ENCODE measurements at regions not wholly inside any gene's neighbourhood (a gene's known extent, or its start where the extent isn't known, plus 50 kb on each side); places are given as distances from the start of the nearest gene placed in this dataset.

GRCh38 chr21:31395268-31395667 is 51.2 kb upstream of the TIAM1 start:
- no peak for TF ChIP-seq POLR2A (IDR thresholded peaks at IDR 0.05)
- TF ChIP-seq CTCF (IDR thresholded peaks at IDR 0.05), result no peak
- no peak for TF ChIP-seq POLR2AphosphoS5 (IDR thresholded peaks at IDR 0.05)
- no peaks in the 10 kb centered on the region for H3K4me1 ChIP-seq

GRCh38 chr21:31394309-31394708 is 50.2 kb upstream of the TIAM1 start:
- Histone ChIP-seq H3K36me3 (no peaks in the 10 kb centered on the region), H3K27ac (no peak overlapping the region), H3K9me3 (no peaks in the 10 kb centered on the region), H3K4me1 (no peaks in the 10 kb centered on the region), H3K27me3 (no peaks in the 10 kb centered on the region), H3K4me3 (no peak overlapping the region)
- TF ChIP-seq POLR2AphosphoS5 (IDR thresholded peaks at IDR 0.05) (no peak), CTCF (IDR thresholded peaks at IDR 0.05) (no peak), POLR2A (IDR thresholded peaks at IDR 0.05) (no peak)
- intact Hi-C loops (cut with DNase I; ENCODE audit: low total_unique reads), result no loop called here
- DNase-seq (ENCODE audit: low spot score in 2 of 2), result no peak

More at GRCh38 chr21:31395268-31395667, 51.2 kb upstream of the TIAM1 start:
- no peaks in the 10 kb centered on the region for H3K27me3 ChIP-seq
- DNase-seq (ENCODE audit: low spot score in 2 of 2), result no peak
- intact Hi-C loops (cut with DNase I; ENCODE audit: low total_unique reads), result no loop called here
- no peak overlapping the region for H3K4me3 ChIP-seq
- H3K27ac ChIP-seq, result no peak overlapping the region
- no peaks in the 10 kb centered on the region for H3K9me3 ChIP-seq
- no peaks in the 10 kb centered on the region for H3K36me3 ChIP-seq
